Progenitor cell of endocrine pancreas (in vitro differentiated cells): ENCODE measurements at regions not wholly inside any gene's neighbourhood (a gene's known extent, or its start where the extent isn't known, plus 50 kb on each side); places are given as distances from the start of the nearest gene placed in this dataset.
A peak's percentile ranks its signal among the peaks of the same experiment; 100 is the strongest.

Source experiments
- DNase-seq: peaks from one replicate; pipeline ENCODE4 v3.0.0; 2021; ENCODE audit warnings: low spot score; ENCODE audit not compliant: unreplicated experiment
- H3K27ac Mint-ChIP-seq: 2 replicates; pipeline ENCODE4 v1.8.0; 2021; ENCODE audit warnings: mild to moderate bottlenecking, moderate library complexity, mixed read lengths
- H3K27me3 Mint-ChIP-seq: 2 replicates; pipeline ENCODE4 v1.8.0; 2021; ENCODE audit warnings: mixed read lengths
- H3K36me3 Mint-ChIP-seq: 2 replicates; pipeline ENCODE4 v1.8.0; 2022; ENCODE audit warnings: mixed read lengths; ENCODE audit not compliant: insufficient read depth
- H3K4me1 Mint-ChIP-seq: 2 replicates; pipeline ENCODE4 v1.8.0; 2021; ENCODE audit warnings: low read depth, mixed read lengths
- H3K4me3 Mint-ChIP-seq: 2 replicates; pipeline ENCODE4 v1.8.0; 2021; ENCODE audit warnings: low read depth, mild to moderate bottlenecking, moderate library complexity, mixed read lengths
- H3K9me3 Mint-ChIP-seq: 2 replicates; pipeline ENCODE4 v1.8.0; 2021; ENCODE audit warnings: low read depth, mixed read lengths
- CTCF ChIP-seq: fragments of 200-600 bp; sonication (generic); IDR thresholded peaks from one replicate; pipeline ENCODE4 v1.5.0; 2021; ENCODE audit warnings: antibody characterized with exemption, mild to moderate bottlenecking; ENCODE audit not compliant: unreplicated experiment

DNA sequence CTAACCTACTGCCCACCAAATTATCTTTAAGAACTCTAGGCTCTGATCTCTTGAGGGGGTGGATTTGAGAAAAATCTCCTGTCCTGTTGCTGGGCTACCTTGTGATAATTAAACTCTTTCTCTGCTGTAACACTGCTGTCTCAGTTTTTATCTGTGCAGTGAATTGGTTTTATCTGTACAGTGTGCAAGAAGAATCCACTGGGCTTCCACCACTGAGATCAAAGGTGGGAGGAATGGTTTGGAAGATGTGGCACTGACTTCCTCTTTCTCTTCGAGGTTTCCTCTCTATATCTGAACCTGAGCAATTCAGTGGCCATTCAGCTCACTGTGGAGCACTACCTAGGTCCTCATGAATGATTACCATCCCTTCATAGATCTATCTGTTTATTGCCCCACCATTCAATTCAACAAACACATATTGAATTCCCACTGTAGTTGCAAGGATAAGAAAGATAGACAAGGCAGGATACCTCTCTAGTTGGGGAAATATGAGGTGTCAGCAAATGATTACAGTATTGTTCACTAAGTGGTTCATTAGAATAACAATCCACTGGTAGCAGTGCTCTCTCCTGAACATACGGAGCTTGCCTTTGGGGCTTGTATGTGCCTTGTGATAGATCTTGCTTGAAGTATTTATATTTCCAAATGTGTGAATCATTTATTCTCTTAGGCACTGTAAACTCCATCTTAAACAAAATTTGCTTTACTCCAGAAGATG lies 172.1 kb upstream of the ARG1 start:
- Mint-ChIP-seq H3K27ac (no peak overlapping the region), H3K4me1 (peaks cover 37% of the 10 kb centered on the region), H3K9me3 (peaks cover 23% of the 10 kb centered on the region), H3K27me3 (no peaks in the 10 kb centered on the region), H3K36me3 (peaks cover 16% of the 10 kb centered on the region), H3K4me3 (no peak overlapping the region)
- TF ChIP-seq CTCF: no peak
- DNase-seq: no peak

DNA sequence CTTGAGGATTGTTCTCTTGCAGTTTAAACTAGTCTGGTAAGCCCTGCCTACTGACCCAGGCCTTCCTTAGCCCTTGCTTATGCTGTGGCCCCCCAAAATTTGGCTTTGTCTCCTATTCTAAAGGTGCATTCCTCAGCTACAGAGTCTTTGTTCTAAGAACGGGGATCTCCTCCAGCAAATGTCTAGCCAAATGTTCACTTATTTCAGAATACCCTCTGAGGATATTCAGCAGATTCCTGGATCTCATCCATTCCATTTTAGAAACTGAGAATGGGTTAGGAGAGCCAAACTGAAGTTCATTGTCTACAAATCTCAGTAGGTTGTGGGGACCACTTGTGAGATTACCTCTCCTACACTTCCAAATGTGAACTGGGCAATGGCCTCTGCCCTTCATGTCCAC lies 164.2 kb upstream of the ARG1 start:
- Mint-ChIP-seq H3K36me3 (peaks cover 3% of the 10 kb centered on the region), H3K27ac (no peak overlapping the region), H3K4me3 (no peak overlapping the region), H3K27me3 (no peaks in the 10 kb centered on the region), H3K9me3 (peaks cover 15% of the 10 kb centered on the region), H3K4me1 (peaks cover 40% of the 10 kb centered on the region)
- no peak for DNase-seq
- TF ChIP-seq CTCF: no peak

- H3K27me3 Mint-ChIP-seq: no peaks in the 10 kb centered on the region
- no peak overlapping the region for H3K27ac Mint-ChIP-seq
- H3K4me1 Mint-ChIP-seq: peaks cover 31% of the 10 kb centered on the region
- no peak overlapping the region for H3K4me3 Mint-ChIP-seq
- no peaks in the 10 kb centered on the region for H3K36me3 Mint-ChIP-seq
- DNase-seq: no peak
- peaks cover 7% of the 10 kb centered on the region for H3K9me3 Mint-ChIP-seq
- TF ChIP-seq CTCF: no peak
Observed at GRCh38 chr6:131410785-131411184, 162.2 kb upstream of the ARG1 start.

GRCh38 chr6:131412960-131413830 lies 159.8 kb upstream of the ARG1 start:
- Mint-ChIP-seq H3K27me3 (no peaks in the 10 kb centered on the region), H3K4me3 (no peak overlapping the region), H3K27ac (peak overlapping the region; percentile 43), H3K9me3 (peaks cover 7% of the 10 kb centered on the region), H3K36me3 (no peaks in the 10 kb centered on the region), H3K4me1 (peaks cover 14% of the 10 kb centered on the region)
- TF ChIP-seq CTCF: no peak
- DNase-seq: no peak

DNA sequence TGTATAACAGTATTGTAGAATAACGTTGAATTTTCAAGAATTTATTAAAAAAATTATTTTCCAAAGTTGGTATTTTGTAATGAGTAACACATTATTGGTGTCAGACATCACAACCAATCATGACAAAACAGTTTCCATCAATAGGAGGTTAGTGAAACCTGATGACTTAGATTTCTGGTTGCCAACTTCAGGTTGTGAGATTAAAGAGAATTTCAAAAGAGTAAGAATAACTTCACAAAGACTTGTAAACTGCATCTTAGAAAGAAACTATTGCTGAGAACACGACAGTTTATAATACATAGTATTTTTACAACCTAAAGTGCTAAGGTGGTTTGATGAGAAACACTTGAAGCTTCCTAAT lies 159.2 kb upstream of the ARG1 start:
- H3K36me3 Mint-ChIP-seq: no peaks in the 10 kb centered on the region
- H3K4me1 Mint-ChIP-seq: peaks cover 14% of the 10 kb centered on the region
- H3K9me3 Mint-ChIP-seq: peaks cover 7% of the 10 kb centered on the region
- no peaks in the 10 kb centered on the region for H3K27me3 Mint-ChIP-seq
- DNase-seq: no peak
- no peak overlapping the region for H3K27ac Mint-ChIP-seq
- no peak overlapping the region for H3K4me3 Mint-ChIP-seq
- TF ChIP-seq CTCF: no peak
